Ovary (tissue), 7 donors: ENCODE measurements at regions not wholly inside any gene's neighbourhood (a gene's known extent, or its start where the extent isn't known, plus 50 kb on each side); places are given as distances from the start of the nearest gene placed in this dataset.

Experiments used
- DNase-seq, 5 donors: peaks; one replicate each; pipeline ENCODE4 v3.0.0-alpha.2; 2019 to 2020
- H3K27ac ChIP-seq, 2 donors: fragments of 200-600 bp; one replicate each; pipeline versions ENCODE4 v1.5.1 to v1.8.0; 2019 to 2022
- H3K27me3 ChIP-seq: fragments of 200-600 bp; one replicate; pipeline ENCODE4 v1.8.0; 2022
- H3K36me3 ChIP-seq: fragments of 200-600 bp; sonication (generic); one replicate; pipeline ENCODE4 v1.5.1; 2019
- H3K4me1 ChIP-seq: one replicate; pipeline ENCODE4 v1.8.1; 2013; ENCODE audit warnings: mild to moderate bottlenecking, moderate library complexity; ENCODE audit not compliant: insufficient read depth
- H3K4me3 ChIP-seq: fragments of 200-600 bp; sonication (generic); one replicate; pipeline ENCODE4 v1.5.1; 2017
- H3K9me3 ChIP-seq, 2 donors: fragments of 200-600 bp in 1 of 2; sonication (generic) in 1 of 2; one replicate each; pipeline versions ENCODE4 v1.5.1 to v1.8.1; 2013 to 2019; ENCODE audit warnings: mild to moderate bottlenecking in 1 of 2, moderate library complexity in 1 of 2
- CTCF ChIP-seq, 3 donors: fragments of 450-650 bp in 2 of 3; fragments of 200-600 bp in 1 of 3; IDR thresholded peaks; one replicate each; pipeline versions ENCODE4 v1.5.1 to v1.8.0; 2016 to 2022; ENCODE audit warnings: antibody characterized with exemption in 3 of 3, mild to moderate bottlenecking in 1 of 3
- EP300 ChIP-seq: sonication (generic); formaldehyde crosslinking; IDR thresholded peaks from one replicate; pipeline ENCODE4 v1.6.1; 2017; ENCODE audit warnings: antibody characterized with exemption
- POLR2A ChIP-seq: fragments of 450-650 bp; IDR thresholded peaks from one replicate; pipeline ENCODE4 v1.6.1; 2017; ENCODE audit warnings: antibody characterized with exemption, mild to moderate bottlenecking, moderate library complexity
- WGBS, 3 donors: extraction: QIAGEN DNeasy Blood & Tissue Kit in 1 of 3; methylation state at CpG; one replicate each; pipeline versions ENCODE4 v1.1.5 to v1.1.7; 2013 to 2017; 5-methylcytosine and 5-hydroxymethylcytosine counted together
- intact Hi-C, 4 donors: fragments of 100-400 bp; cut with DNase I; formaldehyde crosslinking; loops; one replicate each; pipeline versions ENCODE4 v1.11.0 to v1.15.1; 2022 to 2023
- donor health status: DM: no; HTN: no; CAD: no; lungs with moderate emphysema.
- donor health status: DM: no; HTN: no; CAD: no.
- donor health status: Bipolar disorder and iron deficiency.
- donor health status: DM: no; HTN: no; CAD: no.
- donor health status: DM: yes; HTN: yes; CAD: no.

GRCh38 chr15:59845942-59846499 is 156.9 kb upstream of the BNIP2 start:
- Histone ChIP-seq H3K27ac (no peak overlapping the region), H3K4me3 (no peak overlapping the region), H3K36me3 (no peaks in the 10 kb centered on the region), H3K9me3 (no peaks in the 10 kb centered on the region), H3K4me1 (no peaks in the 10 kb centered on the region), H3K27me3 (no peaks in the 10 kb centered on the region)
- TF ChIP-seq EP300 (no peak), POLR2A (no peak), CTCF (IDR thresholded peaks at IDR 0.05) (no peak)
- 68 to 76% (median 72%) methylated on average over 10 of the region's 10 CpGs for WGBS, 3 donors
- DNase-seq: no peak
- intact Hi-C loops: no loop called here

GRCh38 chr15:59843609-59844008 is 154.5 kb upstream of the BNIP2 start:
- 58 to 71% (median 60%) methylated on average over 4 of the region's 4 CpGs for WGBS, 3 donors
- DNase-seq: no peak
- intact Hi-C loops: no loop called here

GRCh38 chr15:59841036-59841435 is 151.9 kb upstream of the BNIP2 start:
- no peak for TF ChIP-seq EP300
- TF ChIP-seq CTCF (IDR thresholded peaks at IDR 0.05): no peak
- no peak for TF ChIP-seq POLR2A
- Histone ChIP-seq H3K36me3 (no peaks in the 10 kb centered on the region), H3K9me3 (no peaks in the 10 kb centered on the region), H3K27ac (no peak overlapping the region), H3K4me1 (no peaks in the 10 kb centered on the region), H3K4me3 (no peak overlapping the region), H3K27me3 (no peaks in the 10 kb centered on the region)
- intact Hi-C loops: no loop called here
- DNase-seq: no peak
- WGBS, 3 donors: 81 to 87% (median 85%) methylated on average over 4 of the region's 4 CpGs

More at GRCh38 chr15:59843609-59844008, 154.5 kb upstream of the BNIP2 start:
- Histone ChIP-seq H3K9me3 (no peaks in the 10 kb centered on the region), H3K4me3 (no peak overlapping the region), H3K27me3 (no peaks in the 10 kb centered on the region), H3K27ac (no peak overlapping the region), H3K36me3 (no peaks in the 10 kb centered on the region), H3K4me1 (no peaks in the 10 kb centered on the region)
- TF ChIP-seq POLR2A: no peak
- TF ChIP-seq EP300: no peak
- TF ChIP-seq CTCF (IDR thresholded peaks at IDR 0.05): no peak

GRCh38 chr15:59839906-59840305 is 150.8 kb upstream of the BNIP2 start:
- H3K4me3 ChIP-seq: no peak overlapping the region
- no peaks in the 10 kb centered on the region for H3K4me1 ChIP-seq
- intact Hi-C loops: no loop called here
- H3K36me3 ChIP-seq: no peaks in the 10 kb centered on the region
- H3K9me3 ChIP-seq: no peaks in the 10 kb centered on the region
- TF ChIP-seq CTCF (IDR thresholded peaks at IDR 0.05) (no peak), POLR2A (no peak), EP300 (no peak)
- H3K27me3 ChIP-seq: no peaks in the 10 kb centered on the region
- WGBS, 3 donors: 63 to 76% (median 75%) methylated on average over 2 of the region's 2 CpGs
- no peak for DNase-seq
- H3K27ac ChIP-seq: no peak overlapping the region
